ENCODE measurements at regions not wholly inside any gene's neighbourhood (a gene's known extent, or its start where the extent isn't known, plus 50 kb on each side); places are given as distances from the start of the nearest gene placed in this dataset.
"Not testable (repeated sequence)": the region's sequence is repeated elsewhere in the genome, so short reads cannot be mapped to it uniquely, and the experiment has no call there.

DNA sequence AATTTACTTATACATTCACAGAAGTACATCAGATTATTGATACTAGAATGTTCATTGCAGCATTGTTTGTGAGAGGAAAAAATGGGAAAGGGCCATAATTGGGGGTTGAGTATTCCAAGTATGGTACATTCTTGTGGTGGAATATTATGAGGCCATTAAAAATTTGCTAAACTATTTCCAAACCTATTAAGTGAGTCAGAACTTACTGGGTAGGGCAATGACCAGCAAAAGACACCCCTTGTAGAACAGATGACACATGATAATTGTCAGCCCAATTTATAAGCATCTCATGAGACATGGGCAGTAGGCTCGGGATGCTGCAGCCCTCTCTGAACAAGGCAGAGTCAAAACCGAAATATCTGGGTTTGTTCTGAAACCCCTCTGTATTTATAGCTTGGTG is 192.6 kb upstream of the IL12B start:
- H3K4me3 ChIP-seq (ENCODE audit: control insufficient read depth, low read depth, low read length) = no peak overlapping the region
- DNase-seq (ENCODE audit: low read depth) = no peak
- TF ChIP-seq, protein P1, sequence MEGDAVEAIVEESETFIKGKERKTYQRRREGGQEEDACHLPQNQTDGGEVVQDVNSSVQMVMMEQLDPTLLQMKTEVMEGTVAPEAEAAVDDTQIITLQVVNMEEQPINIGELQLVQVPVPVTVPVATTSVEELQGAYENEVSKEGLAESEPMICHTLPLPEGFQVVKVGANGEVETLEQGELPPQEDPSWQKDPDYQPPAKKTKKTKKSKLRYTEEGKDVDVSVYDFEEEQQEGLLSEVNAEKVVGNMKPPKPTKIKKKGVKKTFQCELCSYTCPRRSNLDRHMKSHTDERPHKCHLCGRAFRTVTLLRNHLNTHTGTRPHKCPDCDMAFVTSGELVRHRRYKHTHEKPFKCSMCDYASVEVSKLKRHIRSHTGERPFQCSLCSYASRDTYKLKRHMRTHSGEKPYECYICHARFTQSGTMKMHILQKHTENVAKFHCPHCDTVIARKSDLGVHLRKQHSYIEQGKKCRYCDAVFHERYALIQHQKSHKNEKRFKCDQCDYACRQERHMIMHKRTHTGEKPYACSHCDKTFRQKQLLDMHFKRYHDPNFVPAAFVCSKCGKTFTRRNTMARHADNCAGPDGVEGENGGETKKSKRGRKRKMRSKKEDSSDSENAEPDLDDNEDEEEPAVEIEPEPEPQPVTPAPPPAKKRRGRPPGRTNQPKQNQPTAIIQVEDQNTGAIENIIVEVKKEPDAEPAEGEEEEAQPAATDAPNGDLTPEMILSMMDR (IDR thresholded peaks at IDR 0.05; ENCODE audit: control insufficient read depth, insufficient read depth, low read depth, low read length, missing control alignments) = no peak

DNA sequence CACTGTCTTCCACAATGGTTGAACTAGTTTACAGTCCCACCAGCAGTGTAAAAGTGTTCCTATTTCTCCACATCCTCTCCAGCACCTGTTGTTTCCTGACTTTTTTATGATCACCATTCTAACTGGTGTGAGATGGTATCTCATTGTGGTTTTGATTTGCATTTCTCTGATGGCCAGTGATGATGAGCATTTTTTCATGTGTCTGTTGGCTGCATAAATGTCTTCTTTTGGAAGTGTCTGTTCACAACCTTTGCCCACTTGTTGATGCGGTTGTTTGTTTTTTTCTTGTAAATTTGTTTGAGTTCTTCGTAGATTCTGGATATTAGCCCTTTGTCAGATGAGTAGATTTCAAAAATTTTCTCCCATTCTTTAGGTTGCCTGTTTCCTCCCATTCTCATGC is 194.0 kb upstream of the IL12B start:
- DNase-seq (ENCODE audit: low read depth); H3K4me3 ChIP-seq (ENCODE audit: control insufficient read depth, low read depth, low read length): not testable (repeated sequence)

DNA sequence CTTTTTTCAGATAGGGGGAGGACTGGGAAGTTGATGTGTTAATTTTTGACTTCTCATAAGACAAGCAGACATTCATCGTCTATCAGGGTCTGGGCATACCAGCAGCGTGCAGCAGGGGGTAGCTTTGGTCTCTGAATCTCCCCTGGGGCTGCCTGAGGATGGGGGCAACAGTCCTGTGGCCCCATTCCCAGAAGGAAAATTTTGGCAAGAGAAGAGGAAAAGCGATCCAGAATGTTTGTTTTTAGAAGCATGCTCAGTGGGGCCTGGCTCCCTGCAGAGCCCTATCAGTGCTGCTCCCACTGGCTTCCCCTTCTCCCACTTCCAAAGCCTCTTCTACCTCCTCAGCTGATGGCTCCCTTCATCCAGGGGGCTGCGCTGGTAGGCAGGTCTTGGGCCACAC is 194.8 kb upstream of the IL12B start:
- TF ChIP-seq, protein P1 (IDR thresholded peaks at IDR 0.05; ENCODE audit: control insufficient read depth, insufficient read depth, low read depth, low read length, missing control alignments) = no peak
- no peak overlapping the region for H3K4me3 ChIP-seq (ENCODE audit: control insufficient read depth, low read depth, low read length)
- DNase-seq (ENCODE audit: low read depth) = no peak

DNA sequence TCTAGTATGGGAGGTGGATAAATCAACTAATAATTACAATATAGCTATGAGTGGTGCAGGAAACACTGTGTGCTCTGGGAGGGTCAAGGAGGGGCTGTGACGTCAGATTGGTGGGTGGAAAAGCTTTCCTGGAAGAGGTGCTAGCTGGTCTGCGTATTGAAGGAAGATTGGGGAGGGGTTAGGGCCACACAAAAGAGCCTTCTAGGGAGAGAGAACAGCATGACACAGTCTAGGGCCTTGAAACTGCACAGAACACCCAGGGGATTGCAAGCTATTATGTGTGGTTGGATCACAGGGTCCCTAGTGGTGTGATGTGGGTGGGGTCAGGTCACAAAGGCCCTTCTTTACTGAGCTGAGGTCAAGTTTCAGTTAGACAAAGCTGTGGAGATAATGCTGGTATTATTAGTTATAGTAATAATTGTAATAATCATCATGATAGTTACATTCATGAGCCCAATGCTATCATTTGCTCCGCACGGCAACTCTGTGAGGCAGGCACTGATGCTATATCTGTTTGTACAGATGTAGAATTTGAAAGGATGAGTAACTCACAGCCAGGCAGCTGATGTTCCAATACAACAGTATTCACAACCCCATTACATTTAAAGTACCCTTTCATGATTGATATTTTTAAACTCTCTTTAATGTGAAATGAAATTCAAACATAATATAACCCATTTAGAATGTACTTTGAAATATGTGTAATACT is 197.4 kb upstream of the IL12B start:
- no peak overlapping the region for H3K4me3 ChIP-seq (ENCODE audit: control insufficient read depth, low read depth, low read length)
- TF ChIP-seq, protein P1 (IDR thresholded peaks at IDR 0.05; ENCODE audit: control insufficient read depth, insufficient read depth, low read depth, low read length, missing control alignments) = no peak
- DNase-seq (ENCODE audit: low read depth) = no peak

DNA sequence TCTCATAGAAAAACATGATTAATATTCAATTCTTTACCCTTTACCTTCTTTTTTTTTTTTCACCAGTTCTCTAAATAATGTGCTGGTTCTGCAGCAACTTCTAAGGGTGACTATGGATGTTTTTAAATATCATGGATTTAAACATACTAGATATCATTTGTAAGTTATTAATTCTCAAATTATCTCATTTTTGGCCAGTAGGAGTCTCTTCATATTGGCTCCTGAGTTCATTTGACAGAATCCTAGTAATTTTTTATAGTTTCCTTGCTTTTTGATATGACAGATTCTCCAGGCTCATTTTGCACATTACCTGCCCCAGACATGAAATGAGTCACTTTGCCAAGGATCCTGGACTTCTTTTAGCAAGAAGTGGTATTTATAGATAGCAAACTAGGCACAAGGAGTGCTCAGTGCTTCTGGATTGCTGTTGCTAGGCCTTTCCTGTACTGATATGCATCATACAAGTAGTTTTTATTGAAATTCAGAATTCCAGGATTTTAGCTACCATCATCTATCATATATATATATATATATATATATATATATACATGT is 201.3 kb upstream of the IL12B start:
- DNase-seq (ENCODE audit: low read depth) = no peak
- H3K4me3 ChIP-seq (ENCODE audit: control insufficient read depth, low read depth, low read length) = no peak overlapping the region
- TF ChIP-seq, protein P1 (IDR thresholded peaks at IDR 0.05; ENCODE audit: control insufficient read depth, insufficient read depth, low read depth, low read length, missing control alignments) = peak; percentile 19

DNA sequence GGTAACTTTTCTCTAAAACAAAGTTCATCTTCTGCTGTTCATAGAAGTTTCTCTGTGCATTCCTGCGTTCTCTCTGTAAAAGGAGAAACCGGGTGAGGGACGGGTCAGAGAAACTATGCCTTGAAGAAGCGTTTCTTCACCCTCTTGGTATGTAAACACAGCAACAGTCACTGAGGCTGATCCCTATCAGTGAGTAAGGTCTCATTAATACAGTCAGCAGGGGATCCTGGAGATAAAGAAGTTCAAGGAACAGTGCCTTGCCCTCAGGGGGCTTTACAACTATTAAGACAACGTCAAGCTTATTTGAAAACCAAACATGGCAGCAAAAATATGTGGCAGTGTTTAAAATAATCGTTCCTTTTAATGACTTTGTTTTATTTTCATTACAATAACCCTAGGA is 202.9 kb upstream of the IL12B start:
- TF ChIP-seq, protein P1 (IDR thresholded peaks at IDR 0.05; ENCODE audit: control insufficient read depth, insufficient read depth, low read depth, low read length, missing control alignments) = no peak
- no peak overlapping the region for H3K4me3 ChIP-seq (ENCODE audit: control insufficient read depth, low read depth, low read length)
- no peak for DNase-seq (ENCODE audit: low read depth)

DNA sequence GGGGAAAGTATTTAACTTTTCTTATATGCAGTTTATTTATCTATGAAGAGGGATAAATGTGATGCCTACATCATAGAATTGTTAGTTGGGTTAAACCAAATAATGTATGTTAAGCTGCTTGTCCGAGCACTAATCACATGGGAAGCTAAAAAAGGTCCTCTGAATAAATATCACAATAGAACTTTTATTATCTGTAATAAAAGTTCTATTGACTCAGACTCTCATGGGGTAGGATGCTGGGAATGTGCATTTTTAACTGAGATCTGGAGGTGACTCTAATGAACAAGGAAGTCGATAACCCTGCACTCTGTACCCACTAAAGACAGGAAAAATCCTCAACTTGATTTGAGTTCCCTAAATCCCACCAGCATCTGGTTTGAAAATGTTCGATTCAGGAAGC is 205.9 kb upstream of the IL12B start:
- no peak overlapping the region for H3K4me3 ChIP-seq (ENCODE audit: control insufficient read depth, low read depth, low read length)
- DNase-seq (ENCODE audit: low read depth) = no peak
- TF ChIP-seq, protein P1 (IDR thresholded peaks at IDR 0.05; ENCODE audit: control insufficient read depth, insufficient read depth, low read depth, low read length, missing control alignments) = no peak
